BJ (cell line): ENCODE measurements at regions not wholly inside any gene's neighbourhood (a gene's known extent, or its start where the extent isn't known, plus 50 kb on each side); places are given as distances from the start of the nearest gene placed in this dataset.
"Not testable (repeated sequence)": the region's sequence is repeated elsewhere in the genome, so short reads cannot be mapped to it uniquely, and the experiment has no call there.

Experiments
- CTCF ChIA-PET: fragments of 350-600 bp; formaldehyde crosslinking; extraction: SDS; loops from one replicate; lab custom pipeline; 2021; ENCODE audit warnings: antibody characterized with exemption, inconsistent platforms; lab: Yijun Ruan, JAX
- POLR2A ChIA-PET: fragments of 300-600 bp; sonication (Branson Sonifier 250); formaldehyde crosslinking; extraction: SDS; loops from one replicate; lab custom pipeline; 2021; ENCODE audit warnings: antibody characterized with exemption; lab: Charles Lee
- DNase-seq: peaks from one replicate; pipeline ENCODE4 v3.0.0-alpha.2; 2011; ENCODE audit warnings: low read depth
- H3K27me3 ChIP-seq: 2 replicates; pipeline ENCODE4 v1.6.0; 2011; ENCODE audit warnings: low read length; ENCODE audit not compliant: control insufficient read depth, insufficient read depth
- H3K36me3 ChIP-seq: 2 replicates; pipeline ENCODE4 v1.5.1; 2011; ENCODE audit warnings: low read length; ENCODE audit not compliant: control insufficient read depth, insufficient read depth
- H3K4me3 ChIP-seq: 2 replicates; pipeline ENCODE4 v1.5.1; 2011; ENCODE audit warnings: low read depth, mild to moderate bottlenecking, control low read depth, low read length
- TF ChIP-seq, protein P1 (sequence below): IDR thresholded peaks from 2 replicates; pipeline ENCODE4 v1.5.1; 2011; ENCODE audit warnings: low read depth, mild to moderate bottlenecking, control low read depth, inconsistent platforms, low read length, moderate library complexity; ENCODE audit not compliant: insufficient read depth

DNA sequence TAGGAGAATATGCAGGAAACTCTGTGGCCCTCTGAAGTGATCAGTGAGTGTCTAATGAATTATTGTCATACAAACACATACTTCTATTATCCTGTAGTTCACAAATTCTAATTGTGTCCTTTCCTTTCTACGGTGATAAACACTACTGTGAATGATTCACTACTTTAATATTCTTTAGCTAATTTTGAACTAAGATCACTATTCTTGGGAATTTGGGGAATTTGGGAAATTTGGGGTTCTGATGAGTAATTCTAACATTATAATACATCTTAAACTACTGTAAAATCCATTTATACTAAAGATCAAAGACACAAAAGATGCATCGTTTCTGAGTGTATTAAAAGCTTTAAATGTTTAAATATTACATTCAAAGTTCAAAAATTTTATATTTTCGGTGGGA, 1287.2 kb upstream of the CITED2 start:
- no peak for DNase-seq
- H3K4me3 ChIP-seq = no peak overlapping the region
- ChIA-PET POLR2A (no interaction called here), CTCF (no interaction called here)
- TF ChIP-seq, protein P1, sequence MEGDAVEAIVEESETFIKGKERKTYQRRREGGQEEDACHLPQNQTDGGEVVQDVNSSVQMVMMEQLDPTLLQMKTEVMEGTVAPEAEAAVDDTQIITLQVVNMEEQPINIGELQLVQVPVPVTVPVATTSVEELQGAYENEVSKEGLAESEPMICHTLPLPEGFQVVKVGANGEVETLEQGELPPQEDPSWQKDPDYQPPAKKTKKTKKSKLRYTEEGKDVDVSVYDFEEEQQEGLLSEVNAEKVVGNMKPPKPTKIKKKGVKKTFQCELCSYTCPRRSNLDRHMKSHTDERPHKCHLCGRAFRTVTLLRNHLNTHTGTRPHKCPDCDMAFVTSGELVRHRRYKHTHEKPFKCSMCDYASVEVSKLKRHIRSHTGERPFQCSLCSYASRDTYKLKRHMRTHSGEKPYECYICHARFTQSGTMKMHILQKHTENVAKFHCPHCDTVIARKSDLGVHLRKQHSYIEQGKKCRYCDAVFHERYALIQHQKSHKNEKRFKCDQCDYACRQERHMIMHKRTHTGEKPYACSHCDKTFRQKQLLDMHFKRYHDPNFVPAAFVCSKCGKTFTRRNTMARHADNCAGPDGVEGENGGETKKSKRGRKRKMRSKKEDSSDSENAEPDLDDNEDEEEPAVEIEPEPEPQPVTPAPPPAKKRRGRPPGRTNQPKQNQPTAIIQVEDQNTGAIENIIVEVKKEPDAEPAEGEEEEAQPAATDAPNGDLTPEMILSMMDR = no peak
- no peaks in the 10 kb centered on the region for H3K27me3 ChIP-seq
- H3K36me3 ChIP-seq = no peaks in the 10 kb centered on the region

DNA sequence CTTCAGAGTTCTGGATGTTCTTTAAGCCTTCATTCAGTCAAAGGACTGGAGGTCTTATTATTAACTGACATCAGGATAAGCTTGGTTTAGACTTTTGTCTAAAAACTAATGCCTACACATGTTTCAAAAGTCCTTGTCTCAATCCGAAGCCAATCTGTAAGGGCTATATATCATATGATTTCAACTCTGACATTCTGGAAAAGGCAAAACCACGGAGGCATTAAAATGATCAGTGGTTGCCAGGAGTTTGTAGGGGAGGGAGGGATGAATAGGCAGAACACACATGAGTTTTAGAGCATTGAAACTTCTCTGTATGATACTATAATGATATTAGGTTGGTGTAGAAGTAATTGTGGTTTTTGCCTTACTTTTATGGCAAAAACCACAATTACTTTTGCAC, 1285.8 kb upstream of the CITED2 start:
- TF ChIP-seq, protein P1 = no peak
- Histone ChIP-seq H3K36me3 (no peaks in the 10 kb centered on the region), H3K4me3 (no peak overlapping the region), H3K27me3 (no peaks in the 10 kb centered on the region)
- no peak for DNase-seq
- ChIA-PET POLR2A (no interaction called here), CTCF (no interaction called here)

DNA sequence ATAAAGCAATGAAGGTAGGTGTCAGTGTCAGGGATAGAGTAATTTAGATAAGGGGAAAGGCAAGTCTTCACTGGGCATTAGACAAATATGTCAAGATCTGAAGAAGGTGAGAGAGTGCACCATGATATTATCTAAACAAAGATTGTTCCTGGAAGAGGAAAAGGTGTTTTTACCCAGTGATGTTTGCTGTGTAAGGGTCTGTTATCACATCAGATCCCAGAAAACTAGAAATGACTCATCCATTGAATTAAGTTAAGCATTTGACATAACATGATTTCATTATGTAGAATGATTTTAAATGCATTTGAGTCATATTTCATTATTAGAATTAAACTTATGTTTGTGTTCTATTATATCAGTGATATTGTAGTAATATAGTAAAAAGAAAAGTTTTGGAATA, 1279.5 kb upstream of the CITED2 start:
- H3K4me3 ChIP-seq = no peak overlapping the region
- TF ChIP-seq, protein P1 = no peak
- ChIA-PET CTCF (no interaction called here), POLR2A (no interaction called here)
- no peaks in the 10 kb centered on the region for H3K36me3 ChIP-seq
- H3K27me3 ChIP-seq = no peaks in the 10 kb centered on the region
- DNase-seq = no peak

DNA sequence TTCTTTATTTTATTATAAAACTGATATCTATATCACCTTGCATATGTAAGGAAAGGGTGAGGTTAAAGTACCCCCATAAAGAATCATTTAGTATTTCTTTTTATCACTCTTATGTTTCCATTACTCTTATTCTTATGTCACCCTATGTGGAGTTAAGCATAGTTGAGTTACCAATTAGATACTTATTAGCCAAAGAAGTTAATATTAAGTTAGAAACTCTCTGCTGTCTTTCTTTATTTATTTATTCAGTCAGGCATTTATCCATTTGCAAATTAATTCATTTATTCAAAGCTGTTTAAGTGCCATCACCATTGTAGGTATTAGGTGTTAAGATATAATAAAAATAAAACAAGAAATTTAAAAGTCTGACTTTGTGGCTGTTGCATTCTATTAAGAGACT, 1279.1 kb upstream of the CITED2 start:
- TF ChIP-seq, protein P1 = no peak
- no peaks in the 10 kb centered on the region for H3K36me3 ChIP-seq
- no peak overlapping the region for H3K4me3 ChIP-seq
- CTCF ChIA-PET = no interaction called here
- POLR2A ChIA-PET = no interaction called here
- no peaks in the 10 kb centered on the region for H3K27me3 ChIP-seq
- no peak for DNase-seq

DNA sequence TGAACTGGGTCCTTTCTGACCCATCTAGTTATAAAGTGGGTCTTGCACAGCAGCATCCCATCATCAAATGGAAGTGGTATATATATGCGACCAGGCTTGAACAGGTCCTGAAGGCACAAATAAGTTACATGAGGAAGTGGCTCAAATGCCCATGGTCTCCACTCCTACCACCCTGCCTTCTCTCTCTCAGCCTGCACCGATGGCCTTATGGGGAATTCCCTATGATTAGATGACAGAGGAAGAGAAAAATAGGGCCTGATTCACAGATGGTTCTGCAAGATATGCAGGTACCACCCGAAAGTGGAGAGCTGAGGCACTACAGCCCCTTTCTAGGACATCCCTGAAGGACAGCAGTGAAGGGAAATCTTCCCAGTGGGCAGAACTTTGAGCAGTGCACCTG, 1275.1 kb upstream of the CITED2 start:
- POLR2A ChIA-PET, H3K4me3 ChIP-seq, H3K27me3 ChIP-seq, H3K36me3 ChIP-seq, CTCF ChIA-PET, DNase-seq: not testable (repeated sequence)

DNA sequence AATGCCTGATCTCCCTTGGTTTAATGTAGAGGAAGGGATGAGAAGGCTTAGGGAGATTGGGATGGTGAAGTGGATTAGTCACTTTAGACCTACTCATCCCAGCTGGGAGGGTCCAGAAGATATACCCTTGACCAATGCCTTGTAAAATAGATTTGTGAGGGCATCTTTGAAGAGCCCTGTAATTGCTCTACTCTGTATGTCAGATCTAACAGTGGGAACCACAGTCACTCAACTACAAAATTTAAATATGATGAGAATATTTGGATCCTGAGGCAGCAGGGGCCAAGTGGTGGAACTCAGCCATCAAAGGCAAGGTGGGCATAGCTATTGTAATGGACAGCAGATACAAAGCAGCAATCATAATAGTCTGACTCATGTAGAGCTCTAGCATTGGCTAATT, 1272.9 kb upstream of the CITED2 start:
- H3K27me3 ChIP-seq, H3K4me3 ChIP-seq, H3K36me3 ChIP-seq, DNase-seq, POLR2A ChIA-PET: not testable (repeated sequence)
- CTCF ChIA-PET = interaction anchor here (1.4 kb wide), 1 partner anchor 8 kb away, joined by 3 read pairs; no protein-coding TSS in a partner anchor
